ENCODE measurements at regions not wholly inside any gene's neighbourhood (a gene's known extent, or its start where the extent isn't known, plus 50 kb on each side); places are given as distances from the start of the nearest gene placed in this dataset.

DNA sequence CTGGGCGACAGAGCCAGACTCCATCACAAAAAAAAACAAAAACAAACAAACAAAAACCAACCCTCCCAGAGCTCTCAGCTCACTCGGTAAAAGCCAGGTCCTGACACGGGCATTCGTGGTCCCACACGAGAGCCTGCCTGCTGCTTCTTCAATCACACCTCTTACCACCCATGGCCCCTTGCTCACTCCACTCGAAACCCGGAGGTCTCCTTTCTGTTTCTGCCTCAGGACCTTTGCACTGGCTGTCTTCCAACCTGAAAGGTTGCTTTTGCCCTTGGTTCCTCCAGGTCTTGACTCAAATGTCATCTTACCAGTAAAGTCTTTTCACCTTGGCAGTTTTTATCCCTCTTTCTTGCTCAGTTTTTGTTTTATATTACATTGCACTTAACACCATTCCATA, 169.6 kb downstream of the EVX1 start:
- no peak overlapping the region for H3K27ac Mint-ChIP-seq
- H3K9me3 Mint-ChIP-seq (ENCODE audit: low read depth): no peaks in the 10 kb centered on the region
- H3K36me3 Mint-ChIP-seq: no peaks in the 10 kb centered on the region
- H3K27me3 Mint-ChIP-seq: peaks cover 2% of the 10 kb centered on the region
- no peaks in the 10 kb centered on the region for H3K4me1 Mint-ChIP-seq (ENCODE audit: low read depth)
- H3K4me3 Mint-ChIP-seq: no peak overlapping the region

DNA sequence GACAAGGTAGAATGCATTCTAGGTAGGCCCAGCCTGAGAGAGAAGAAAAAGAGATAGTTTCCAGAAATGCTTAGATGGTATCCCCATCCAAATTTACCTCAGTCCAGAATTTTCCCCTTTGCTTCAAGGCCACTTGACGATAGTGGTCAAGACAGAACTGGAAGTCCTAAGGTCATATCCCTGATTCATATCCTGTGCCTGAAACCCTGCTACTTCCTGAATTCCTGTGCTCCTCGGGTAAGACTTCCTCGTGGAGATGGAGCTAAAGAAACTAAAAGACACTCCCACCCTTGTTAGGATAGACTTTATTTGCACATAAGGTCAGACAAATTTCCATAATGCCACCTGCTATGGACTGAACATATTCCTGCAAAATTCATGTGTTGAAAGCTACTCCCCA, 175.9 kb downstream of the EVX1 start:
- Mint-ChIP-seq H3K4me1 (ENCODE audit: low read depth) (no peaks in the 10 kb centered on the region), H3K36me3 (no peaks in the 10 kb centered on the region), H3K9me3 (ENCODE audit: low read depth) (no peaks in the 10 kb centered on the region), H3K4me3 (no peak overlapping the region), H3K27me3 (peaks cover 2% of the 10 kb centered on the region), H3K27ac (no peak overlapping the region)

DNA sequence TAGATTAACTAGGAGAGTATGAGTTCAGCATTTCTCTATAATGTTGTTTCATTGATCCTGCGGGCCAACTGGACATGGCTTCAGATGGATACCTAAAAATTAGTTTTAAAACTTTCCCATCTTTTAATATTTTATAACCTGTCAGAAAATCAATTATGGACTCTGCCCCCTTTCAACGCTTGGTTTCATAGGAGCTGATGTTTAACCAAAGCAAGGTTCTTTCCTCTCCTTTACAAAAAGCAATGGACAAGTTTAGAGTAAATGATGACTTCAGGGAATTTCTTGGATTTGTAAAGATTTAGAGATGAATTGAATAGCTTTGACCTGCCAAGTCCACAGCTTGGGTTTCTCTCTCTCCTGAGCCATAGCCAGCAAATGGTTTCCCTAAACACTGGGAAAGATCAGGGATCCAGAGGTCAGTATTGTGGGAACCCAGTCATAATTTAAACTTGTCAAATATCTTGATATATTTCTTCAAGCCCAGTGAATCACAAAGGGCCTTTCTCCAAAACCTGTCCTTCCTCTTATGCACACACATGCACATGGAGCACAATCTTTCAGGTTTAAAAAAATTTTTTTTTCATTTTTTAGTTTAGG, 177.1 kb downstream of the EVX1 start:
- peaks cover 2% of the 10 kb centered on the region for H3K27me3 Mint-ChIP-seq
- no peaks in the 10 kb centered on the region for H3K9me3 Mint-ChIP-seq (ENCODE audit: low read depth)
- no peaks in the 10 kb centered on the region for H3K36me3 Mint-ChIP-seq
- no peak overlapping the region for H3K4me3 Mint-ChIP-seq
- H3K4me1 Mint-ChIP-seq (ENCODE audit: low read depth): no peaks in the 10 kb centered on the region
- no peak overlapping the region for H3K27ac Mint-ChIP-seq

DNA sequence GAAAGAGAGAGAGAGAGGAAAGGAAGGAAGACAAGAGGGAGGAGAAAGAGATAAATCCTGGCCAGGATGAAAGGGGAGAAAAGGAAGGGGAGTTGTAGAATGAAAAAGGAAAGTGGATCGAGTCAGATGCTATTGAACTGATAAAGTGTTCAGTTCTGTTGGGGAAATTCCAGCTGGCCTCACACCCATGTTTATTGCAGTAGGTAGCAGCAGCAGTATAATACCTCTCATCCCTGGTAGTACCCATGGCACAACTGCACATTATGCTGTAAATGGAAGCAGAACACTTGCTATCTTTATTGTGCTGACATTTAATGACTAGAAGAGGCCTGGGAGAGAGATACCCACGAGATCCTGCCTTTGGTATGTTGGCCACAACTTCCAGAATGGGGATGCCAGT, 178.1 kb downstream of the EVX1 start:
- no peak overlapping the region for H3K27ac Mint-ChIP-seq
- no peaks in the 10 kb centered on the region for H3K36me3 Mint-ChIP-seq
- peaks cover 2% of the 10 kb centered on the region for H3K27me3 Mint-ChIP-seq
- no peak overlapping the region for H3K4me3 Mint-ChIP-seq
- H3K4me1 Mint-ChIP-seq (ENCODE audit: low read depth): no peaks in the 10 kb centered on the region
- no peaks in the 10 kb centered on the region for H3K9me3 Mint-ChIP-seq (ENCODE audit: low read depth)

DNA sequence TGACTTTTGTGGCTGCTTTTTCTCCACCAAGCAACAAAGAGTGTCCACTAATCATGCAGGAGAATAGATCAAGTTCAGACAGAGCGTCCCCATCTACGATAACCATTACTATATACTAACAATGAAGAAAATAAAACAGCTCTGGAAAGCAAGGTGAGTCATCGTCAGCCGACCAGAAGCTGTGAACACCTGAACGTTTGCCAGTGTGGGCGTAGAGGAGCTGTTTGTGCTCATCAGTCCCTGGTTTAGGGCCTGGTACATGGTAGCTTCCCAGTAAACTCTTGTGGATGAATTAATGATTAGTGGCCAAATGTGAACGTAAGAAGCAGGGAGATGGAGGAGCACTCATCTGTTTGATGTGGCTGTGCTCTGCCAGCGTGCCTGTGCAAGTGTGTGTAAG, 180.7 kb downstream of the EVX1 start:
- H3K36me3 Mint-ChIP-seq: no peaks in the 10 kb centered on the region
- no peak overlapping the region for H3K4me3 Mint-ChIP-seq
- no peak overlapping the region for H3K27ac Mint-ChIP-seq
- H3K9me3 Mint-ChIP-seq (ENCODE audit: low read depth): no peaks in the 10 kb centered on the region
- H3K4me1 Mint-ChIP-seq (ENCODE audit: low read depth): no peaks in the 10 kb centered on the region
- H3K27me3 Mint-ChIP-seq: peaks cover 2% of the 10 kb centered on the region

DNA sequence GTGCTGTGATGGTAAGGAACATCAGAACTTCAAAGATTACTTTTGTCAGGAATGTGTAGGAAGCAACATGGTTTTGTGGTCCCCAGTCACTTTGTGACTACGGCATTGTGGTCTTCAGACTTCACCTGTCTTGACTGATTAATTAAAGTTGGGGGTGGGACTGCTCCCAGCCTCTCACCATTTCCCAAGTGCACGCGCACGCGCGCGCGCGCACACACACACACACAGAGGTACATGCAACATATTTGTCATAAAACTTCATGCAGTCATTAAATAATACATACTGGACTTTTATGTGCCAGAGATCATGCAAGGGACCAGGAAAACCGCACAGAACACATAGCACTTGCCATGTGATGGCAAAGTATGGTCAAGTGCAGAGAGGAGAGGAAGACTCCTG, 181.2 kb downstream of the EVX1 start:
- H3K27me3 Mint-ChIP-seq: peaks cover 2% of the 10 kb centered on the region
- H3K27ac Mint-ChIP-seq: no peak overlapping the region
- no peaks in the 10 kb centered on the region for H3K9me3 Mint-ChIP-seq (ENCODE audit: low read depth)
- no peaks in the 10 kb centered on the region for H3K36me3 Mint-ChIP-seq
- no peaks in the 10 kb centered on the region for H3K4me1 Mint-ChIP-seq (ENCODE audit: low read depth)
- no peak overlapping the region for H3K4me3 Mint-ChIP-seq

DNA sequence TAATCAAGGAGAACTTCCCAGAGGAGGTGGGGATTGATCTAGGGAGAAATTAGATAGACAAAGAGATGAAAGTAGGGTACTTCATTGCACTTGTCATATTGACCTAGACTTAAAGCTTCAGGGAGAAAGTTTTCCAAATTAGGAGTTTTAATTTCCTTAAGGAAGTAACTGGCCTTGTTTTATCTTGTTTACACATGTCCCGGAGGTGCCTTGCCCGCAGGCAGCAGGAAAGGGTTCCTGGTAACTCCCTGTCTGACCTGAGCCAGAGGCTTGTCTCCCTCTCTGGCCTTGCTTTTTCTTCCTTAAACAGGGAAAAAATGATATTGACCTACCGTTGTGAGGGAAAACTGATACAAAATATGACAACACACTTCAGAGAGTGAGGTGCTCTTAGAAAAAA, 181.6 kb downstream of the EVX1 start:
- no peaks in the 10 kb centered on the region for H3K9me3 Mint-ChIP-seq (ENCODE audit: low read depth)

DNA sequence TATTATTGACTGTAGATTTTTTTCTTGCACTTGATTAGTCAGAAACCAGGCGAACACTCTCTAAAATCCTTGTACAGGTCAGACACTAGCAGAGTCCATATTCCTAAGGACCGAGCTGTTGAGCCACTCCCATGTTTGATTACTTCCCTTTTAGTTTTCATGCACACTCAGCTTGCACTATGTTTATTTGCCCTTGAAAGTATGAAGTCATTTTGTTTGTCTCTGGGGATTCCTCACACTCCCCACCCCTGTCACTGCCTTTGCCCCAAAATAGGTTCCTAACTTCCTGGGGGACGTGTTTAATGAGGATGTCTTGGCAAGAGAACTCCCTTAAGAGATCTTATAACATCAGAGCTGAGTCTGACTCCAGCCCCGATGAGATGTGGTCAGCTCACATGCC, 182.1 kb downstream of the EVX1 start:
- H3K27me3 Mint-ChIP-seq: peaks cover 2% of the 10 kb centered on the region
- no peak overlapping the region for H3K4me3 Mint-ChIP-seq
- H3K27ac Mint-ChIP-seq: no peak overlapping the region
- H3K4me1 Mint-ChIP-seq (ENCODE audit: low read depth): no peaks in the 10 kb centered on the region
- H3K9me3 Mint-ChIP-seq (ENCODE audit: low read depth): no peaks in the 10 kb centered on the region
- H3K36me3 Mint-ChIP-seq: no peaks in the 10 kb centered on the region

More for the DNA sequence above, 181.6 kb downstream of the EVX1 start:
- Mint-ChIP-seq H3K4me1 (ENCODE audit: low read depth) (no peaks in the 10 kb centered on the region), H3K27ac (no peak overlapping the region), H3K27me3 (peaks cover 2% of the 10 kb centered on the region), H3K36me3 (no peaks in the 10 kb centered on the region), H3K4me3 (no peak overlapping the region)

DNA sequence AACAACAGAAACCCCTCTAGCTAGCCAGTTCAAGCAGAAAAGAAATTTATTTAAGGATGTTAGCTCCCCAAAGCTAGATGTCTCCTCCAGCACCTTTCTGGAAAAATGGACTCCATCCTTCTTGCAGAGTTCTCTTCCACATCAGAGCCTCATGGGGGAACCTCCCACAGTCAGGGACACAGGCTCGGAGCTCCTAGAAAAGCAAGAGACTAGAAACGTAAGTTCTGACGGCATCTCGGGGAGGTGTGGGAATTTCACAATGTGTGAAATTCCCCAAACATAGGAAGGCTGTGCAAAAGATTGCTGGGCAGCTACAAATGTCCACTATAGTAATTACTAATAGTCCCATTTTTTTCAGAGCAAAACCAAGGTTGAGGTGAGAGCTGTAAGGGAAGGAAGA, 184.8 kb downstream of the EVX1 start:
- Mint-ChIP-seq H3K9me3 (ENCODE audit: low read depth) (no peaks in the 10 kb centered on the region), H3K4me1 (ENCODE audit: low read depth) (no peaks in the 10 kb centered on the region), H3K27me3 (peaks cover 7% of the 10 kb centered on the region), H3K4me3 (no peak overlapping the region), H3K36me3 (no peaks in the 10 kb centered on the region), H3K27ac (no peak overlapping the region)

DNA sequence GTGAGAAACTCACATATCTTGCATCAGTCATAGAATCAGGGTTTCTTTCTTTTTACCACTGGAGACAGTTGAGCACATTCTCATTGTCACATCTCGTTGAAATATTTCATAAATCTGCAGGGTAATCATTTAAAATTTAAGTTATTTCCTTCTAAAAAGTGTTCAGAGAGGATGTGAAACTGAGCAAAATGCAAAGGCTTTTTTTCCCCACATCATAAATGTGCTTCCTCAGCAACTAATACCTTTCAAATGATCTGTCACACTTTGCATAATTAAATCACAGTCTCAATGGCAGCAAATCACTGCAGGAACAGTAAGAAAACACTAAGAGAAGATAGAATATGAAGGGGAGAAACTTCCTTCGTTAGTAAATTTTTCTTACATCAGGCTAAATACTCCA, 187.5 kb downstream of the EVX1 start:
- Mint-ChIP-seq H3K9me3 (ENCODE audit: low read depth) (no peaks in the 10 kb centered on the region), H3K36me3 (no peaks in the 10 kb centered on the region), H3K27me3 (peaks cover 5% of the 10 kb centered on the region), H3K4me3 (no peak overlapping the region), H3K27ac (no peak overlapping the region), H3K4me1 (ENCODE audit: low read depth) (no peaks in the 10 kb centered on the region)

DNA sequence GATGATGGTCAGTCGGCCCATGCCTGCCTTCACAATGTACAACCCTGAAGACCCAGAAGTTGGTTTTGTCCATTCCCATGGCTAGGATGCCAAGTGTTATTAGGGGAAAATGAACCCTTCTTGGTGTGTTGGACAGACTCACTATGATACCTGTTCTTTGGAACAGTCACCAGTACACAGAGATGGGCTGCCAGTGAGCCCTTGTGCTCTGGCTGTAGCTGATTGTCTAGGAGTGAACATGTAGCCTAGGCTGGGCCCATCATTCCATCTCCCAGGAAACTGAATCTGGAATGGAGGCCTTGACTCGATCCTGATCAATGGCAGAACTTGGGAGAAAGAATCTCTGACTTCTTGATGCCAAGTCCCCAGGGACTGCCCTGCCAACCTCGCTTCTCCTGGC, 188.9 kb downstream of the EVX1 start:
- Mint-ChIP-seq H3K27me3 (peaks cover 5% of the 10 kb centered on the region), H3K36me3 (no peaks in the 10 kb centered on the region), H3K4me3 (no peak overlapping the region), H3K4me1 (ENCODE audit: low read depth) (no peaks in the 10 kb centered on the region), H3K27ac (no peak overlapping the region), H3K9me3 (ENCODE audit: low read depth) (no peaks in the 10 kb centered on the region)

DNA sequence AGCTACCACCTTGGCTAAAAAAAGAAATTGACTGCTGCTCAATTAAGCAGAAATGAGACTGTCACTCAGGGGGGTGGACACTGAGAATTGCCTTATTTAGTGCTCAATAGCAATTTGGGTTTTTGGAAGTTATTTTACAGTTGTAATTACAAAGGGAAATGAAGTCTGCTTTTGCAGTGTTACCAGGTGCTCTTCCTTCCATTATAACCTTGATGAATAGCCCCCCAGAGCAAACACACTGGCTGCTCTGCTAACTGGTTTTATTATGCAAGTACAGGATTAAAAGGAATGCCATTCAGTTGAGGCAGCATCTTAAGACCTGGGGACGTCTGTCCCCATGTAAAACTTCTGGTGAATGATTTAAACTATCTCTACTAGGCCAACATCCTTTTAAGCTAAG, 191.0 kb downstream of the EVX1 start:
- Mint-ChIP-seq H3K4me3 (no peak overlapping the region), H3K4me1 (ENCODE audit: low read depth) (no peaks in the 10 kb centered on the region), H3K27ac (no peak overlapping the region), H3K9me3 (ENCODE audit: low read depth) (no peaks in the 10 kb centered on the region), H3K27me3 (peaks cover 5% of the 10 kb centered on the region), H3K36me3 (no peaks in the 10 kb centered on the region)

DNA sequence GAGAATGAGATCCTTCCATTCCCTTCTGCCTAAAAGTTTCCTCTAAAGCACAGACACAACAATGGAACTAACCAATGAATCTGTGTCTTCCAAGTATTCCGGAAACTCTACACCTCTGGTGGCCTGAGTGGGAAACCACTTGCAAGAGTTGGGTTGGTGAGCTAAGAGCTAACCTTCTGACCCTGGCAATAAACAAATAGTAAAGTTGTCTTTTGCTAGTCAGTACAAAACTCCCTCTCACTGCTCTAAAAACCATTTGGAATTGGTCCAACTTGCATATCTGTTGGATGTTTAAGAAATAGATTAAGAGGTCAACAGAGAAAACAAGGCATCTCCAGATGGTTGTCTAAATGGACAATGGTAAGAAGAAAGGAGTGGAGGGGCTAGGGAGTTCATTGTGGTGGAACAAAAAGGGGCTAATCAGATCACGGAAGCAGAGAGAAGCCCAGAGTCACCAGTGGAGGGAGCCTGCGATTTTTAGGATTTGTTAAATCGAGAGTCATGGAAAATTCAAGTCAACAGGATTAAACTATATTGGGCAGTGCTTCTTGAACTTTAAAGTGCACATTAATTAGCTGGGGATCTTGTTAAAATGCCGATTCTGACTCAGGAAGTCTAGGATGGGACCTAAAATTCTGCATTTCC, 192.3 kb downstream of the EVX1 start:
- H3K4me3 Mint-ChIP-seq: no peak overlapping the region
- H3K9me3 Mint-ChIP-seq (ENCODE audit: low read depth): no peaks in the 10 kb centered on the region
- H3K36me3 Mint-ChIP-seq: no peaks in the 10 kb centered on the region

DNA sequence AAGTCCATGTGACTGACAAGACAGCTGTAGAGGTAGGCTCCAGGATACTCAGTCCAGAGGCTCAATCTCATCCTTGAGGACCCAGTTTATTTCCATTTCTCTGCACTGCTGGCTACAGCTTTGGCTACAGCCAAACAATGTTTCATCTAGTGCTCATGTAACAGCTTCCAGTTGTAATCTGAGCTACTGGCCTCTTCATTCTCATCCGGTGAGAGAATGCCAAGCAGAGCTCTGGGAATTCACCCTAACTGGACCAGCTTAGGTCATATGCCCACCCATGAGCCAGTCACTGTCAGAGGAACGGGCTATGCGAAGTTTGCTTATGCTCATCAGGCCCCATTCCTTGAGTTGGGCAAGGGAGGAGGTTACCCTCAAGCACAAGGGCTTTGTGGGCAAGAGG, 192.9 kb downstream of the EVX1 start:
- no peak overlapping the region for H3K27ac Mint-ChIP-seq

More for the DNA sequence above, 192.3 kb downstream of the EVX1 start:
- H3K27me3 Mint-ChIP-seq: peaks cover 5% of the 10 kb centered on the region
- H3K4me1 Mint-ChIP-seq (ENCODE audit: low read depth): no peaks in the 10 kb centered on the region
- no peak overlapping the region for H3K27ac Mint-ChIP-seq

DNA sequence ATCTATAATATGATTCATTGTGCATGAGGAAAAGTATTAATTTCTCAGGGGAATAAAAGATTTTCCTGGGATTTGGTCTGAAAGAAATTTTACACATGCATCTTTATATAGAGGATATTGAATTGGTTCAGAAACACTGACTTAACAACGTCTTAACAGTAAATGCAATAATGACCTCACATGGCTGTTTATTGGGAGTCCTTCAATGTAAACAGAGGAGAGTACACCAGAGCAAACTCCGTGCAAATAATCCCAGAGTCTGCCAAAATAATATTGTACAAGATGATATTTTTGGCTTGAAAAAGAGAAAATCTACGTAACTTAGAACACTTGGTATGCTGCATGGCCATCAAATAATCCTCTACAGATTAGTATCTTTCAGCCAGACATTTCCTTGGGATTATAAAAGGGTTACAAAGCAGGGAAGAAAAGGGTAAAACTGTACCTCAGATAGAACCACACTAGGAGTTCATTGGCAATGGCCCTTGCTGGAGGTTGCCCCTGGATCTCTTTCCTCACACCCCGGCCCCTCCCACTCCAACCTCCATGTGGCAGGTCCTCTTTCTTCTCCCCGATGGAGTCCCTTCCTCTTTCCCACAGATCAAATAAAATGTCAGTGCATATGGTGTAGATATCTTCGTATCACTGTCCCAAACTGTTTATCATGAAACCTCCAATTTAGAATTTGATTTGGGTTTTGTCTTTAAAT, 196.4 kb downstream of the EVX1 start:
- no peak overlapping the region for H3K4me3 Mint-ChIP-seq
- no peaks in the 10 kb centered on the region for H3K9me3 Mint-ChIP-seq (ENCODE audit: low read depth)
- no peak overlapping the region for H3K27ac Mint-ChIP-seq
- H3K27me3 Mint-ChIP-seq: peaks cover 4% of the 10 kb centered on the region
- no peaks in the 10 kb centered on the region for H3K36me3 Mint-ChIP-seq
- H3K4me1 Mint-ChIP-seq (ENCODE audit: low read depth): no peaks in the 10 kb centered on the region

More for the DNA sequence above, 192.9 kb downstream of the EVX1 start:
- no peak overlapping the region for H3K4me3 Mint-ChIP-seq
- H3K27me3 Mint-ChIP-seq: peaks cover 4% of the 10 kb centered on the region
- H3K36me3 Mint-ChIP-seq: no peaks in the 10 kb centered on the region
- H3K9me3 Mint-ChIP-seq (ENCODE audit: low read depth): no peaks in the 10 kb centered on the region
- H3K4me1 Mint-ChIP-seq (ENCODE audit: low read depth): no peaks in the 10 kb centered on the region

DNA sequence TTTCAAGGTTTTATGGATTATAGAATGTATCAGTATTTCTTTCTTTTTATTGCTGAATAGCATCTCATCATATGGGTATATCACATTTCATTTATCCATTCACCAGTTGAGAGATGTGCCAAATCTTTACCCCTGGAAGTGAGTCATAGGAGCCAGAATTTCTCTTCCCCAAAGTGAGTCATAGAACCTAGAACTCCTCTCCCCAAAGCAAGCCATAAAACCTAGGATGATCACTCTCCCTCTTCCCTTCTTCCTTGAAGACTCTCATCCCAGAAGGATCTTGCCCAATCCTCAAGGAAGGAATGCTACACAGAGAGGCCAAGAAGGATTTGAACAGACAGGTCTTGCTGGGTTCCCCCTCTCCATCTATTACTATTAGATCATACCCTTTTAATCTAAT, 199.9 kb downstream of the EVX1 start:
- Mint-ChIP-seq H3K36me3 (no peaks in the 10 kb centered on the region), H3K27ac (no peak overlapping the region), H3K4me3 (no peak overlapping the region), H3K27me3 (peaks cover 12% of the 10 kb centered on the region), H3K9me3 (ENCODE audit: low read depth) (no peaks in the 10 kb centered on the region), H3K4me1 (ENCODE audit: low read depth) (no peaks in the 10 kb centered on the region)
